Stimulated activated naive B cell treated with anti-CD40 and anti-IgM and Interleukin-4, amounts not matched to agents 10 μg/mL and 1 μg/mL and 100 μg/mL, for 72 hours (primary cell): ENCODE measurements at regions not wholly inside any gene's neighbourhood (a gene's known extent, or its start where the extent isn't known, plus 50 kb on each side); places are given as distances from the start of the nearest gene placed in this dataset.

Source experiments
- ATAC-seq, 2 donors: fragments of 150-1000 bp; cut with Tn5 transposase; replicated peaks; 2 replicates each; pipeline ENCODE4 v1.10.0; 2021; ENCODE audit warnings: moderate library complexity in 1 of 2
- DNase-seq: peaks from one replicate; pipeline ENCODE4 v3.0.0; 2021
- H3K27ac Mint-ChIP-seq: one replicate; pipeline ENCODE4 v1.8.0; 2022; ENCODE audit warnings: mild to moderate bottlenecking, mixed read lengths
- H3K27me3 Mint-ChIP-seq, 2 donors: one replicate each; pipeline ENCODE4 v1.8.0; 2022; ENCODE audit warnings: mixed read lengths in 2 of 2
- H3K36me3 Mint-ChIP-seq, 2 donors: one replicate each; pipeline ENCODE4 v1.8.0; 2022; ENCODE audit warnings: mixed read lengths in 2 of 2, mild to moderate bottlenecking in 1 of 2
- H3K4me1 Mint-ChIP-seq, 2 donors: one replicate each; pipeline ENCODE4 v1.8.0; 2022; ENCODE audit warnings: mixed read lengths in 2 of 2, mild to moderate bottlenecking in 1 of 2
- H3K4me3 Mint-ChIP-seq, 2 donors: one replicate each; pipeline ENCODE4 v1.8.0; 2022; ENCODE audit warnings: mild to moderate bottlenecking in 2 of 2, mixed read lengths in 2 of 2, moderate library complexity in 1 of 2
- H3K9me3 Mint-ChIP-seq, 2 donors: one replicate each; pipeline ENCODE4 v1.8.0; 2022; ENCODE audit warnings: mixed read lengths in 2 of 2, mild to moderate bottlenecking in 1 of 2

DNA sequence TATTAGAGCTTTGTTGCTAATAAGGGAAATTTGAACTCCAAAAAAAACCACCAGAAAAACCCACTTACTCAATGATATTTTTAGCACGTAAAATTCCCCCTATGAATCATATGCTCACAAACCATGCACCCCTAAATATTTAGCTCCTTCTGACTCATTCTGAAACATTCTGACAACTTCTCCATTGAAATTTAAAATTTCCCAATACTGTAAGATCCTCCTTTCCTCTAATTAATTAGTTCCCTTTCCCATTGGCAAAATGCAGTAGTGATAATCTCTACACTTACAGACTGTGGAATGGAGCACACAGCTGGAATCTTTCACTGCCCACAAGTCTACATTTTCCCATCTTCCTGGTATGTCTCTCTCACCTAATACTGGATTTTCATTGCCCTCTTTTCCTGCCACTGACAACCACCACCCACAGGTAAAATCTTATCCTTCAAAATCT lies 215.8 kb upstream of the ACVR2A start:
- H3K36me3 Mint-ChIP-seq = no peaks in the 10 kb centered on the region
- ATAC-seq = peak; percentile 70 to 74
- H3K9me3 Mint-ChIP-seq = peaks cover 0 to 7% of the 10 kb centered on the region in 2 donors
- peak overlapping the region; percentile 9 for H3K27ac Mint-ChIP-seq
- DNase-seq = no peak
- H3K4me3 Mint-ChIP-seq = peak overlapping the region; percentile 15 to 52
- no peaks in the 10 kb centered on the region for H3K27me3 Mint-ChIP-seq
- H3K4me1 Mint-ChIP-seq = peaks cover 13 to 31% of the 10 kb centered on the region in 2 donors

DNA sequence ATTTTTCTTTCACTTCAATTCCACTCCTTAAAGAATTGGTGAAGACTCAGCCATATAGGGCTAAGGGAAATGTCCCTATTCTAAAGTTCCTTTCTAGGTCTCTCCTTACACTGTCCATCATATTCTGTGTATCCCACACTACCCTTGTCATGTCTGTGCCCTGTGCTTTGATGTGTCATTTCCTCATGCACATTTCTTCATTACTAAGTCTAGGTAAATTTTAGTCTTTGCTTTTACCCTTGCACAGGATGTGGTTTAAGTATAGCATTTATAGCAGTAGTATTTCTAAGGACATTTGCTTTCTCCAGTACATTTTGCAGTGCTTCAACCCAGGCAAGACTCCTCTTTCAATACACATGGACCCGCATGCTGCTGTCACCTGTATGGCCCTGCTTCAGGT lies 221.5 kb upstream of the ACVR2A start:
- DNase-seq (no peak), ATAC-seq (peak; percentile 90 to 93)
- no peaks in the 10 kb centered on the region for H3K9me3 Mint-ChIP-seq
- no peaks in the 10 kb centered on the region for H3K27me3 Mint-ChIP-seq
- no peak overlapping the region for H3K4me3 Mint-ChIP-seq
- no peak overlapping the region for H3K27ac Mint-ChIP-seq
- no peaks in the 10 kb centered on the region for H3K36me3 Mint-ChIP-seq
- peaks cover 4 to 8% of the 10 kb centered on the region in 2 donors for H3K4me1 Mint-ChIP-seq

DNA sequence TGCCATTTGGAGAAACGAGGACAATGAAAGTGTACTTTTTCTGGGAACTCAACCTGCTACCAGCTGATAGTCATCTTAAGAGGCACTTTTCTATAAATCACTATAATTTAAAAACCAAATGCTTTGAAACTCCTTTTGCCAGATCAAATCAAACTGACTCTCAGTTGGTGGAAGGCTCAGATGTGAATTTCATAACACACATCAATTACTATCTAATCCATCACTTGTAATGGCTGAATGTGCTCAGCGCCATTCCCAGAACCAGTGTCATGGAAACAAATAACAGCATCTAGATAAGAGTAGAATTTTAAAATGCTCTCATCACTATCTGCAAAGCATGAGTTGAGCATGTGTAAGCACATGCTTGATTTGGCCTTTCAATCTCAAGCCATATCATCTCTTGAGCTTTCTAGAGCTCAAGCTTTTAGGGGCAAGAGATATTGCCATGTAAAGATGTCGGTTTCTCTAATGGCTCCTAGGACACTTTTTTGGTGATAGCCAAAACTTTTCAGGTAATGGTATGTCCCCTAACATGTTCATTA lies 223.1 kb upstream of the ACVR2A start:
- Mint-ChIP-seq H3K27ac (no peak overlapping the region), H3K4me3 (no peak overlapping the region), H3K27me3 (no peaks in the 10 kb centered on the region), H3K4me1 (peaks cover 4 to 8% of the 10 kb centered on the region in 2 donors), H3K36me3 (no peaks in the 10 kb centered on the region), H3K9me3 (no peaks in the 10 kb centered on the region)
- DNase-seq = no peak
- ATAC-seq = no peak

DNA sequence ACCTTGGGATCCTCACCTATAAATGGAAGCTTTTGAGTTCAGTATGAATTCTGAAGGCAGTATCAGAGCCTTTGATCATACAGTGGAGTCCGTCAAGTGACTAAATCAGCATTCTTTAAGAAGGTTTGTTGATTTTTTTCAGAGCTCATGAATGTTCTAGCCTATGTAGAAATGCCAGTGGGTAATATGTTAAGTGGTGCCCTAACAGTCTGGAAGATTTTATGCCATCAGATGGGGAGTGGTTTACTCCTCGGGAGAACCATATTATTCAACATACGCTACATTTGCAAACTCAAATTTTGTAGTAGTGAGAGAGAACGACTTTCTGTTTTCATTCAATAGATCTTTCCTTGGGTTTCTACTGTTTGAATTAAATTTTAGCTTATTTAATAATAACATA lies 225.0 kb upstream of the ACVR2A start:
- H3K4me1 Mint-ChIP-seq = peaks cover 4 to 8% of the 10 kb centered on the region in 2 donors
- no peak overlapping the region for H3K4me3 Mint-ChIP-seq
- ATAC-seq = no peak
- no peak for DNase-seq
- no peaks in the 10 kb centered on the region for H3K27me3 Mint-ChIP-seq
- H3K9me3 Mint-ChIP-seq = no peaks in the 10 kb centered on the region
- H3K36me3 Mint-ChIP-seq = no peaks in the 10 kb centered on the region
- H3K27ac Mint-ChIP-seq = no peak overlapping the region

DNA sequence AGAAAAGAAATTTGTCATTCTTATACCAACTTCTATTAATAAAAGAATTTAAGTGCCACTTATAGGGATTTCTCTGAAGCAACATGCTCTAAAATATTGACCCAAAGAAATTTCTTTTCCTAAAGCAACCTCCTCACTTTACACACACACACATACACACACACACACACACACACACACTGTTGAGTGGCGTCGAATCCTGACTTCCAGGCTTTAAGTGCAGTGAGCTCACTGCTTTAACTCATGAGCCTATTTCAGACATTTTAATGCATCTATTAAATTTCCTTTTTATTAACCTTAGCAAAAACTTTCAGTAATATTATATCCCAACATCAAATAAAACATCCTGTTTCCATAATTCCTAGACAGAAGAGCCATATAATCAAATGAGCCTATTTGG lies 229.1 kb upstream of the ACVR2A start:
- Mint-ChIP-seq H3K27ac (no peak overlapping the region), H3K4me1 (no peaks in the 10 kb centered on the region), H3K36me3 (no peaks in the 10 kb centered on the region), H3K27me3 (no peaks in the 10 kb centered on the region), H3K9me3 (no peaks in the 10 kb centered on the region), H3K4me3 (no peak overlapping the region)
- no peak for DNase-seq
- no peak for ATAC-seq

DNA sequence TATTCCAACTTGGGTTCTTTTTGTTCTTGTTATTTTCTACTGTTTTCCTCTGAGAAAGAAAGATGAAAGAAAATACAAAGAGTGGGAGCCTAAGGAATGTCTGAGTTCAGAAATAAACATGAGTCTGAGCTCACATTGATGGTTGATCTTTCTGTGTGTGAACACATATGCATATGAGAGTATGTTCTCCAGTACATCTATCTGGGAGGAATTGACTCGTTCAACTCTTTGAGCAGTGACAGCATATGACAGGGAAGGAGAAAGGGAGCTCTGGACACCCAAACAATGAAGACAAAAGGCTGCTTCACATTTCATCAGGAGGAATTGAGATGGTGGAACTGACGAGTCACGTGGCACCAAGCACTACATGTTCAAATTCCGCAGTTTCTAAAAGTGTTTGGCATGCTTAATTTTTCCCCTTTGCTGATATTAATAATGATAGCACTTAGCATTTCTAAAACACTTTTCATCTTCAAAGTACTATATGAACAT lies 229.8 kb upstream of the ACVR2A start:
- ATAC-seq = no peak
- Mint-ChIP-seq H3K4me1 (no peaks in the 10 kb centered on the region), H3K9me3 (peaks cover 1 to 3% of the 10 kb centered on the region in 2 donors), H3K27ac (no peak overlapping the region), H3K36me3 (no peaks in the 10 kb centered on the region), H3K27me3 (no peaks in the 10 kb centered on the region), H3K4me3 (no peak overlapping the region)
- no peak for DNase-seq

DNA sequence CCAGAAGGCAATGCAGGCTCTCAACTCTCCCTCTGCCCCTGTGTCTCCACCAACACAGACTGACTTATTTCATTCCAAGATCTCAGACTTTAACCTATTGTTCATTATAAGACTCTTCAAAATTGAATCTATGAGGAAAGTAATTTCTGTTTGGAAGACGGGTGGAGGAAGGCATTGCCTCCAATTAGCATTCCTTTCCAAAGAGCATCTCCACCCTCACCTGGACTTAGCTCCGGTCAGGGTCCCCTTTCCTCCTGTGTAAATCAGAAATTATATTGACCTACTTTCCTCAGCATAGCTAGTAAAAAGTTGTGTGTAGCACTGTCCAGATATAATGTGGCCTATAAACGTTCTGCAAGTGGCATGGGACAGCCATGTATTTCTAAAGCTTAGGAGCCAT lies 230.4 kb upstream of the ACVR2A start:
- DNase-seq (no peak), ATAC-seq (no peak)
- Mint-ChIP-seq H3K27ac (no peak overlapping the region), H3K27me3 (no peaks in the 10 kb centered on the region), H3K4me1 (no peaks in the 10 kb centered on the region), H3K4me3 (no peak overlapping the region), H3K9me3 (peaks cover 1 to 3% of the 10 kb centered on the region in 2 donors), H3K36me3 (no peaks in the 10 kb centered on the region)

GRCh38 chr2:147610496-147611040 lies 234.3 kb upstream of the ACVR2A start:
- DNase-seq (no peak), ATAC-seq (no peak)
- Mint-ChIP-seq H3K9me3 (peaks cover 1 to 3% of the 10 kb centered on the region in 2 donors), H3K27ac (no peak overlapping the region), H3K4me1 (no peaks in the 10 kb centered on the region), H3K4me3 (no peak overlapping the region), H3K36me3 (no peaks in the 10 kb centered on the region), H3K27me3 (no peaks in the 10 kb centered on the region)

DNA sequence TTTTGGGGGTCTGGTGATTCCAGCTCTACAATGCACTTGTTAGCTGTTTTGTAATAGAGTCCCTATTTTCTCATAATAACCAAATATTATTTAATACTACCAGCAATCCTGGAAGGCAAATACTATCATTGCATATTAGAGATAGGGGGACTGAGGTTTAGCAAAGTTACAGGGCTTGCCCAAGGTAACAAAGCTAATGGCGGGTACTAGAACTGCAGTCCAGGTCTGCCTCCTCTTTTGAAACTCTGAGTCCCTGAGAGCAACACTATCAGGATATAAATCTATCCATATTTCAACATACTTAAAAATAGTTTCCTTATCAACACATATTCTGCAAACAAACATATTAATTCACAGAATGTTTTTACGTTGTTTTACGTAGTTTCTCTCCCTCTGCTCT lies 235.5 kb upstream of the ACVR2A start:
- Mint-ChIP-seq H3K27me3 (no peaks in the 10 kb centered on the region), H3K4me1 (no peaks in the 10 kb centered on the region), H3K9me3 (peaks cover 1 to 3% of the 10 kb centered on the region in 2 donors), H3K27ac (no peak overlapping the region), H3K36me3 (no peaks in the 10 kb centered on the region), H3K4me3 (no peak overlapping the region)
- no peak for DNase-seq
- no peak for ATAC-seq

DNA sequence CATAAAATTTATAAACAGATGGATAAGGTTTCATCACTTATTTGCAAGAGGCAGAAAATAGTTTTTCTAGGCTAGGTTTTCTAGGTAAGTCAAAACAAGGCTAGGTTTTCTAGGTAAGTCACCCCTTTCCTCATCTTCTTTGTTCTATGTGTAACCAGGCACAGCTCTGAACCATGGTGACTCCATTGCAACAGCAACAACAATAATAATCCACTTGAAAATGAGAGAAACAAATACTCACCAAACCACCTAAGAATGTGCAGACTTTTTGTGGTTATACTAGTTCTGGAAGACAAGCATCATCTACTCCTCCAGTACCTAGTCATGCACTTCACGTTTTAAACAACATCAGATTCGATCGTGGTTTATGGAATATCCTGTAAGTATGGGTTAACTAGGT lies 237.4 kb upstream of the ACVR2A start:
- Mint-ChIP-seq H3K4me1 (no peaks in the 10 kb centered on the region), H3K36me3 (no peaks in the 10 kb centered on the region), H3K9me3 (peaks cover 3 to 6% of the 10 kb centered on the region in 2 donors), H3K27ac (no peak overlapping the region), H3K4me3 (no peak overlapping the region), H3K27me3 (no peaks in the 10 kb centered on the region)
- DNase-seq (no peak), ATAC-seq (no peak)

DNA sequence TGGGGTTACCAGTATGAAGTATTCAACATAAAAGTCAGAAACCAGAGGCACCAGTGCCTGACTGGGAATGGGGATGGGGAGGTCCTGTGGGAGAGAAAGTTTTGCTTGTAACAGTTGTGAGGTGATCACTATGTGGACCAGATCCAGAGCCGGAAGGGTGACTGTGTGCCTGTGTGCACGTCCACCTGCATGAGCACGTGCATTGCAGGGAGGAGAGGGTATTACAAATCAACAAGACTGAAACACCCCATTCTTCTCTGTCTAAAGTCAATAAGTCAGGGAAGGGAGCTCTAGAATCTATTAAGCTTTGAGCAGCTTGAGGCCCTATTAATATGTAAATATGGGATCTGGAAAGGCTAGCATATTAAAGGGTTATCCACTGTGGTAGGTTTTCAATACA lies 241.0 kb upstream of the ACVR2A start:
- Mint-ChIP-seq H3K9me3 (peaks cover 0 to 6% of the 10 kb centered on the region in 2 donors), H3K4me3 (no peak overlapping the region), H3K36me3 (no peaks in the 10 kb centered on the region), H3K27me3 (peaks cover 0 to 6% of the 10 kb centered on the region in 2 donors), H3K27ac (no peak overlapping the region), H3K4me1 (no peaks in the 10 kb centered on the region)
- no peak for DNase-seq
- ATAC-seq = no peak

- Mint-ChIP-seq H3K9me3 (peaks cover 0 to 6% of the 10 kb centered on the region in 2 donors), H3K4me3 (no peak overlapping the region), H3K4me1 (no peaks in the 10 kb centered on the region), H3K27me3 (peaks cover 0 to 6% of the 10 kb centered on the region in 2 donors), H3K36me3 (no peaks in the 10 kb centered on the region), H3K27ac (no peak overlapping the region)
- ATAC-seq (no peak), DNase-seq (no peak)
Measured at GRCh38 chr2:147603447-147603846, 241.4 kb upstream of the ACVR2A start.

GRCh38 chr2:147600646-147601045 lies 244.2 kb upstream of the ACVR2A start:
- no peak overlapping the region for H3K4me3 Mint-ChIP-seq
- no peaks in the 10 kb centered on the region for H3K36me3 Mint-ChIP-seq
- H3K27ac Mint-ChIP-seq = no peak overlapping the region
- no peak for DNase-seq
- peaks cover 0 to 6% of the 10 kb centered on the region in 2 donors for H3K27me3 Mint-ChIP-seq
- no peak for ATAC-seq
- no peaks in the 10 kb centered on the region for H3K4me1 Mint-ChIP-seq
- peaks cover 0 to 6% of the 10 kb centered on the region in 2 donors for H3K9me3 Mint-ChIP-seq

- no peaks in the 10 kb centered on the region for H3K36me3 Mint-ChIP-seq
- H3K4me1 Mint-ChIP-seq = no peaks in the 10 kb centered on the region
- DNase-seq (no peak), ATAC-seq (no peak)
- H3K4me3 Mint-ChIP-seq = no peak overlapping the region
- peaks cover 0 to 6% of the 10 kb centered on the region in 2 donors for H3K27me3 Mint-ChIP-seq
- H3K9me3 Mint-ChIP-seq = peaks cover 0 to 6% of the 10 kb centered on the region in 2 donors
- no peak overlapping the region for H3K27ac Mint-ChIP-seq
Measured at GRCh38 chr2:147600223-147600622, 244.6 kb upstream of the ACVR2A start.

DNA sequence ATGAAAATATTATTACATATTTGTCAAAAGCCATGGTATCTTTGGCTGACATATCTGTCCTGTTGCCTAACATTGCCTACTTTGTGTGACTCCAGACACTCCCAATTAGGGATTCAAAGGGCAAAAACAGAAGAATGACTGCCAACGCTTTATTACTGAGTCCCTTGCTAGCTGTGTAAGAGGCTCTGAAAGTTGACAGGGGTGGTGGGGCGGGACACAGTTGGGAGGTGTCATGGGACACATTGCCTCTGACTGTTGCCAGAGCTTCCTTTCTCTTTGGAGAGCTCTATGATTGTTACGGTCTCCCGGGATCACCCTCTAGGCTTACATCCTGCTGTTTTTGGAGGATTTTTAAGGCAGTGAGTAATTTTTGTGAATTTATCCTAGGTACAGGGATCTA lies 249.6 kb upstream of the ACVR2A start:
- DNase-seq (no peak), ATAC-seq (no peak)
- peaks cover 0 to 1% of the 10 kb centered on the region in 2 donors for H3K27me3 Mint-ChIP-seq
- H3K9me3 Mint-ChIP-seq = peaks cover 6 to 7% of the 10 kb centered on the region in 2 donors
- H3K4me3 Mint-ChIP-seq = no peak overlapping the region
- H3K4me1 Mint-ChIP-seq = no peaks in the 10 kb centered on the region
- peaks cover 0 to 2% of the 10 kb centered on the region in 2 donors for H3K36me3 Mint-ChIP-seq
- H3K27ac Mint-ChIP-seq = no peak overlapping the region
